MM.1S (cell line): ENCODE measurements at regions not wholly inside any gene's neighbourhood (a gene's known extent, or its start where the extent isn't known, plus 50 kb on each side); places are given as distances from the start of the nearest gene placed in this dataset.

Experiments used
- DNase-seq: peaks from one replicate; pipeline ENCODE4 v3.0.0-alpha.2; 2015
- H2AFZ ChIP-seq: fragments of 300-600 bp; sonication (generic); 2 replicates; pipeline ENCODE4 v1.6.0; 2016; ENCODE audit warnings: antibody characterized with exemption, low read length
- H3F3A ChIP-seq: fragments of 300-600 bp; sonication (generic); 2 replicates; pipeline ENCODE4 v1.6.1; 2016; ENCODE audit warnings: mild to moderate bottlenecking, antibody characterized with exemption, low read length, moderate library complexity, mixed read lengths; ENCODE audit not compliant: insufficient read depth
- H3K27ac ChIP-seq: fragments of 300-600 bp; sonication (generic); 2 replicates; pipeline ENCODE4 v1.5.1; 2016; ENCODE audit warnings: mild to moderate bottlenecking, low read length
- H3K27me3 ChIP-seq: fragments of 300-600 bp; sonication (generic); replicated peaks from 2 replicates; pipeline ENCODE4 v1.6.0; 2016; ENCODE audit warnings: low read length; ENCODE audit not compliant: insufficient read depth
- H3K36me3 ChIP-seq: fragments of 300-600 bp; sonication (generic); replicated peaks from 2 replicates; pipeline ENCODE4 v1.6.1; 2016; ENCODE audit warnings: mild to moderate bottlenecking, low read length, mixed read lengths; ENCODE audit not compliant: insufficient read depth
- H3K4me1 ChIP-seq: fragments of 300-600 bp; sonication (generic); 2 replicates; pipeline ENCODE4 v1.6.1; 2016; ENCODE audit warnings: low read length, mixed read lengths
- H3K4me2 ChIP-seq: fragments of 300-600 bp; sonication (generic); 2 replicates; pipeline ENCODE4 v1.6.0; 2016; ENCODE audit warnings: low read depth, low read length
- H3K4me3 ChIP-seq: fragments of 300-600 bp; sonication (generic); 2 replicates; pipeline ENCODE4 v1.5.1; 2016; ENCODE audit warnings: low read length, mixed read lengths
- H3K79me2 ChIP-seq: fragments of 300-600 bp; sonication (generic); 2 replicates; pipeline ENCODE4 v1.6.1; 2016; ENCODE audit warnings: mixed run types, low read length, mixed read lengths
- H3K9ac ChIP-seq: fragments of 300-600 bp; sonication (generic); 2 replicates; pipeline ENCODE4 v1.6.1; 2016; ENCODE audit warnings: low read length, mixed read lengths
- H3K9me2 ChIP-seq: fragments of 300-600 bp; sonication (generic); replicated peaks from 2 replicates; pipeline ENCODE4 v1.6.1; 2016; ENCODE audit warnings: mild to moderate bottlenecking, low read length, mixed read lengths; ENCODE audit not compliant: insufficient read depth
- H3K9me3 ChIP-seq: fragments of 300-600 bp; sonication (generic); replicated peaks from 2 replicates; pipeline ENCODE4 v1.6.1; 2016; ENCODE audit warnings: mild to moderate bottlenecking, low read length, mixed read lengths; ENCODE audit not compliant: insufficient read depth
- H4K20me1 ChIP-seq: fragments of 300-600 bp; sonication (generic); 2 replicates; pipeline ENCODE4 v1.6.1; 2016; ENCODE audit warnings: mild to moderate bottlenecking, low read length, moderate library complexity, mixed read lengths; ENCODE audit not compliant: insufficient read depth
- CTCF ChIP-seq: fragments of 300-600 bp; sonication (generic); IDR thresholded peaks from 2 replicates; pipeline ENCODE4 v1.5.1; 2016; ENCODE audit warnings: antibody characterized with exemption, low read length, mixed read lengths
- EZH2 ChIP-seq: fragments of 300-600 bp; sonication (generic); optimal IDR thresholded peaks from 2 replicates; pipeline ENCODE3; 2017; ENCODE audit warnings: low read depth, mild to moderate bottlenecking, antibody characterized with exemption, low read length, mixed read lengths
- EZH2phosphoT487 ChIP-seq: fragments of 300-600 bp; sonication (generic); IDR thresholded peaks from 2 replicates; pipeline ENCODE4 v1.6.1; 2018; ENCODE audit warnings: antibody characterized with exemption, low read length

GRCh38 chr2:105525201-105525600 lies 126.3 kb upstream of the FHL2 start:
- TF ChIP-seq EZH2phosphoT487 = no peak
- no peak for TF ChIP-seq CTCF
- TF ChIP-seq EZH2 = no peak
- Histone ChIP-seq H2AFZ (no peak overlapping the region), H3K4me3 (no peak overlapping the region), H3K79me2 (no peaks in the 10 kb centered on the region), H3F3A (no peaks in the 10 kb centered on the region), H3K27ac (no peak overlapping the region), H3K9me2 (no peaks in the 10 kb centered on the region), H3K4me1 (no peaks in the 10 kb centered on the region), H3K4me2 (no peak overlapping the region), H4K20me1 (no peaks in the 10 kb centered on the region), H3K27me3 (no peaks in the 10 kb centered on the region), H3K9ac (no peak overlapping the region), H3K9me3 (no peaks in the 10 kb centered on the region), H3K36me3 (no peaks in the 10 kb centered on the region)
- DNase-seq = no peak

- no peaks in the 10 kb centered on the region for H3K36me3 ChIP-seq
- no peak overlapping the region for H3K9ac ChIP-seq
- no peaks in the 10 kb centered on the region for H3K4me1 ChIP-seq
- TF ChIP-seq EZH2phosphoT487 = no peak
- TF ChIP-seq EZH2 = no peak
- TF ChIP-seq CTCF = no peak
- no peaks in the 10 kb centered on the region for H3K79me2 ChIP-seq
- no peaks in the 10 kb centered on the region for H3F3A ChIP-seq
- H3K27me3 ChIP-seq = no peaks in the 10 kb centered on the region
- no peak overlapping the region for H3K4me3 ChIP-seq
- no peaks in the 10 kb centered on the region for H3K9me2 ChIP-seq
- H4K20me1 ChIP-seq = no peaks in the 10 kb centered on the region
- H2AFZ ChIP-seq = no peak overlapping the region
- no peak overlapping the region for H3K27ac ChIP-seq
- no peaks in the 10 kb centered on the region for H3K9me3 ChIP-seq
- no peak overlapping the region for H3K4me2 ChIP-seq
- DNase-seq = peak; percentile 15
These were observed 123.8 kb upstream of the FHL2 start for GRCh38 chr2:105522645-105523044.

GRCh38 chr2:105521616-105522015 lies 122.8 kb upstream of the FHL2 start:
- no peak for DNase-seq

More at GRCh38 chr2:105521616-105522015, 122.8 kb upstream of the FHL2 start:
- H3K4me1 ChIP-seq = no peaks in the 10 kb centered on the region
- no peaks in the 10 kb centered on the region for H3K9me3 ChIP-seq
- no peaks in the 10 kb centered on the region for H3K9me2 ChIP-seq
- TF ChIP-seq CTCF (no peak), EZH2phosphoT487 (no peak), EZH2 (no peak)
- H3K4me2 ChIP-seq = no peak overlapping the region
- H3K36me3 ChIP-seq = no peaks in the 10 kb centered on the region
- no peak overlapping the region for H3K4me3 ChIP-seq
- H3K27ac ChIP-seq = no peak overlapping the region
- no peak overlapping the region for H2AFZ ChIP-seq
- H4K20me1 ChIP-seq = no peaks in the 10 kb centered on the region
- H3K27me3 ChIP-seq = no peaks in the 10 kb centered on the region
- no peaks in the 10 kb centered on the region for H3K79me2 ChIP-seq
- H3K9ac ChIP-seq = no peak overlapping the region
- no peaks in the 10 kb centered on the region for H3F3A ChIP-seq
